ENCODE measurements at regions not wholly inside any gene's neighbourhood (a gene's known extent, or its start where the extent isn't known, plus 50 kb on each side); places are given as distances from the start of the nearest gene placed in this dataset.
A peak's percentile ranks its signal among the peaks of the same experiment; 100 is the strongest.
"Not testable (repeated sequence)": the region's sequence is repeated elsewhere in the genome, so short reads cannot be mapped to it uniquely, and the experiment has no call there.

DNA sequence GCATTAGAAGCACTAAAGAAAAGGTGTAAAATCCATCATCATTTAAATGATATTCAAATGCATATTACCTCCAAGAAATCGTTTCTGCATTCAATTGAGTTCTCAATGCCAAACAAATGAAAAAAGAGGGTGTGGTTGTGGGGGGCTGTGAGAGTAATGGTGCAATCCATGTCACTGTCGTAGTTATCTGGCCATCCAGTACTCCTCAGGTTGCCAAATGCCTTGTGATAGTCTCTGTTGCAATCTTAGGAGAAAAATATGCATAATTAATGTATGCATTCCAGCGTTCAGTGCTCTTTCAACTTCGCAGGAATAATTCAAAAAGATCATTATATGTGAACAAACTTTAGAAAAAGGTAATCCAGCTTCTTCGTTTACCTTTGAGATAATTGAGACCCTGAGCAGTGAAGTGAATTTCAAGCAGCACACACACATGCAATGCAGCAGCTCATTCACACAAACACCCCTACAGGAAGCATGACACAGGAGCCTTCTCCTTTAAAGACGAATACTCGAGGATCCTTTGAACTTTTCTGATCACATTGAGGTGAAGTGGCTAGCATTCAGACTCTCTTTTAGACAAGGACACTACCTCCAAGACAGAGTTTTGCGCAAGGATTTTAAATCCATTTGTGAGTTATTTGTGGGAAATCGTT, 73.4 kb downstream of the OR13A1 start:
- no peaks in the 10 kb centered on the region for H3K36me3 ChIP-seq
- no peaks in the 10 kb centered on the region for H3K27me3 ChIP-seq
- intact Hi-C loops (cut with DNase I; ENCODE audit: low total_unique reads) (no loop called here), in situ Hi-C loops (cut with MboI; ENCODE audit: low pct_ligation_motif_present in 1 of 4, low pct_unique_long_range_greater_than_20kb in 1 of 4, low sequenced_read_pairs in 3 of 4) (loop anchor here in 1 of 4 donors (25.0 kb wide), 1 partner anchor 420 kb away; the partner anchor contains the start of gene ZFAND4)
- no peaks in the 10 kb centered on the region for H3K9me3 ChIP-seq
- no peaks in the 10 kb centered on the region for H3K4me1 ChIP-seq
- no peak overlapping the region for H3K4me3 ChIP-seq
- TF ChIP-seq EP300 (IDR thresholded peaks at IDR 0.05; ENCODE audit: low read depth) (no peak), POLR2A (IDR thresholded peaks at IDR 0.05) (no peak), POLR2AphosphoS5 (IDR thresholded peaks at IDR 0.05) (no peak)
- TF ChIP-seq, protein P1, sequence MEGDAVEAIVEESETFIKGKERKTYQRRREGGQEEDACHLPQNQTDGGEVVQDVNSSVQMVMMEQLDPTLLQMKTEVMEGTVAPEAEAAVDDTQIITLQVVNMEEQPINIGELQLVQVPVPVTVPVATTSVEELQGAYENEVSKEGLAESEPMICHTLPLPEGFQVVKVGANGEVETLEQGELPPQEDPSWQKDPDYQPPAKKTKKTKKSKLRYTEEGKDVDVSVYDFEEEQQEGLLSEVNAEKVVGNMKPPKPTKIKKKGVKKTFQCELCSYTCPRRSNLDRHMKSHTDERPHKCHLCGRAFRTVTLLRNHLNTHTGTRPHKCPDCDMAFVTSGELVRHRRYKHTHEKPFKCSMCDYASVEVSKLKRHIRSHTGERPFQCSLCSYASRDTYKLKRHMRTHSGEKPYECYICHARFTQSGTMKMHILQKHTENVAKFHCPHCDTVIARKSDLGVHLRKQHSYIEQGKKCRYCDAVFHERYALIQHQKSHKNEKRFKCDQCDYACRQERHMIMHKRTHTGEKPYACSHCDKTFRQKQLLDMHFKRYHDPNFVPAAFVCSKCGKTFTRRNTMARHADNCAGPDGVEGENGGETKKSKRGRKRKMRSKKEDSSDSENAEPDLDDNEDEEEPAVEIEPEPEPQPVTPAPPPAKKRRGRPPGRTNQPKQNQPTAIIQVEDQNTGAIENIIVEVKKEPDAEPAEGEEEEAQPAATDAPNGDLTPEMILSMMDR (IDR thresholded peaks at IDR 0.05): no peak
- no peak for DNase-seq
- H3K27ac ChIP-seq: no peak overlapping the region
- WGBS, 2 donors (ENCODE audit: low coverage in 1 of 2): 44 to 49% methylated on average over 8 to 9 of the region's 9 CpGs

DNA sequence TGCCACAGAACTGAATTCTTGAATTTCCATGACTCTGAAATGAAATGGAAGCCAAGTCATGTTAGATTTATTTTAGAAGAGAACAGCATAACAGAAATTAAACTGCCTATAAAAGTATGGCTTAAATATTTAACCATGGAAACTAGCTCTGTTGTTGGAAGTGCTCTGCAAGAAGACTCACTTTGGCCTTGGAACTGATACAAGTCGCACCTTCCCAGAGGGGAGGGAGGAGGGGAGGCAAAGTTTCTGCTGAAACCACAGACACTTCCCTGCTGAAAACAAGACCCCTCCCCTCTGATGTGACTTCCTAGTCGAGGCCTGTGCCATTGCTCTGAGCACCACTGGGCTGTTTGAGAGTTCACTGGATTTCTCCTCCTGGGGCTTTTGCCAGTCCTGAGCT, 72.1 kb downstream of the OR13A1 start:
- H3K4me1 ChIP-seq: no peaks in the 10 kb centered on the region
- 52% methylated on average over 2 of the region's 2 CpGs; no CpG with 5 or more reads in 1 of the 2 donors for WGBS, 2 donors (ENCODE audit: low coverage in 1 of 2)
- no peak for TF ChIP-seq EP300 (IDR thresholded peaks at IDR 0.05; ENCODE audit: low read depth)
- TF ChIP-seq POLR2A (IDR thresholded peaks at IDR 0.05): no peak
- TF ChIP-seq POLR2AphosphoS5 (IDR thresholded peaks at IDR 0.05): no peak
- TF ChIP-seq, protein P1 (IDR thresholded peaks at IDR 0.05): no peak
- no peaks in the 10 kb centered on the region for H3K27me3 ChIP-seq
- H3K36me3 ChIP-seq: no peaks in the 10 kb centered on the region
- intact Hi-C loops (cut with DNase I; ENCODE audit: low total_unique reads) (no loop called here), in situ Hi-C loops (cut with MboI; ENCODE audit: low pct_ligation_motif_present in 1 of 4, low pct_unique_long_range_greater_than_20kb in 1 of 4, low sequenced_read_pairs in 3 of 4) (loop anchor here in 1 of 4 donors (25.0 kb wide), 1 partner anchor 419 kb away; the partner anchor contains the start of gene ZFAND4)
- H3K4me3 ChIP-seq: no peak overlapping the region
- H3K27ac ChIP-seq: no peak overlapping the region
- H3K9me3 ChIP-seq: no peaks in the 10 kb centered on the region
- no peak for DNase-seq

DNA sequence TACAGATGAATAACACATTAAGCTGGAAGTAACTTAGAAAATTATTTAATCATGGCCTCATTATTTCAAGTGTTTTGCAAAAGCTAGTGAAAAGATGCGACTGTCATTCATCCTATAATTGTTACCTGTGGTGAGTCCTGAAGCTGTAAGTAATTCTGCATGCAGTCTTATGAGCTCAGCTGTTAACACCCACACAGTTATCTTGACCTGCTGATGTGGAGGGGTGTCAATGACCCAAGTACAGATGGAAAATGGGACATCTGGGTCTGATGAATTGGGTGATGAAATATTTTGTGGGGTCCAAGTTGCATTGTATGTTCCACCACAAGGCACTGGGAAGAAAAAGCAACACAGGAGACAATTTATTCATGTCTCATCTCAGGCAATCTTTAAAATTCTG, 68.9 kb downstream of the OR13A1 start:
- in situ Hi-C loops (cut with MboI; ENCODE audit: low pct_ligation_motif_present in 1 of 4, low pct_unique_long_range_greater_than_20kb in 1 of 4, low sequenced_read_pairs in 3 of 4) (loop anchor here in 1 of 4 donors (25.0 kb wide), 1 partner anchor 416 kb away; the partner anchor contains the start of gene ZFAND4), intact Hi-C loops (cut with DNase I; ENCODE audit: low total_unique reads) (no loop called here)
- no peaks in the 10 kb centered on the region for H3K9me3 ChIP-seq
- H3K4me3 ChIP-seq: no peak overlapping the region
- no peak for DNase-seq
- TF ChIP-seq POLR2AphosphoS5 (IDR thresholded peaks at IDR 0.05) (no peak), EP300 (IDR thresholded peaks at IDR 0.05; ENCODE audit: low read depth) (no peak), POLR2A (IDR thresholded peaks at IDR 0.05) (no peak)
- TF ChIP-seq, protein P1 (IDR thresholded peaks at IDR 0.05): no peak
- no peaks in the 10 kb centered on the region for H3K36me3 ChIP-seq
- WGBS, 2 donors (ENCODE audit: low coverage in 1 of 2): 80% methylated on average over 1 of the region's 1 CpG; no CpG with 5 or more reads in 1 of the 2 donors
- H3K27me3 ChIP-seq: no peaks in the 10 kb centered on the region
- peaks cover 0 to 3% (median 0%) of the 10 kb centered on the region in 4 donors for H3K4me1 ChIP-seq
- H3K27ac ChIP-seq: no peak overlapping the region

DNA sequence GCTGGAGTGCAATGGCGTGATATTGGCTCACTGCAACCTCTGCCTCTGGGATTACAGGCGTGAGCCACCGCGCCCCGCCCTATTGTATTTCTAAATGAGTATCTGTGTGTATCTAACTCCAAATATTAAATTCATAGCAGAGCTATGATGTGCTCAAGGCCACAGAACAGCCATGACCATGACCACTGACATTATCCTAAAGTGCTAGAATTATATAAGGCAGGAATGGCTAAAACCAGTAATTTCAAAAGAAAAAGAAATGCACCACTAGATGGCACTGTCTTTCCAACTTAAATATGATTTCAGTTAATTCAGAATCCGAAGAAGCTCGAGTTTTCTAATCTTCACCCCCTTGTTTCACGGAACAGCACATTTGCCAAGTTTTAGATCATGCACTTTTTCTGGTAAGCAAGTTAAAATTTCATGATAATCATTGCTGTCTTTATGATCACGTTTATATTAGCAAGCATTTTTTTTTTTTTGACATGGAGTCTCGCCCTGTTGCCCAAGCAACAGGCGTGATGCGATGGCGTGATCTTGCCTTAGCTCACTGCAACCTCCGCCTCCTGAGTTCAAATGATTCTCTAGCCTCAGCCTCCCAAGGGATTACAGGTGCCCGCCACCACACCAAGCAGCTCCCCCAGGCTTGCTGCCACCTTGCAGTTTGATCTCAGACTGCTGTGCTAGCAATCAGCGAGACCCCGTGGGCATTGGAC, 65.3 kb downstream of the OR13A1 start:
- no peak for DNase-seq

DNA sequence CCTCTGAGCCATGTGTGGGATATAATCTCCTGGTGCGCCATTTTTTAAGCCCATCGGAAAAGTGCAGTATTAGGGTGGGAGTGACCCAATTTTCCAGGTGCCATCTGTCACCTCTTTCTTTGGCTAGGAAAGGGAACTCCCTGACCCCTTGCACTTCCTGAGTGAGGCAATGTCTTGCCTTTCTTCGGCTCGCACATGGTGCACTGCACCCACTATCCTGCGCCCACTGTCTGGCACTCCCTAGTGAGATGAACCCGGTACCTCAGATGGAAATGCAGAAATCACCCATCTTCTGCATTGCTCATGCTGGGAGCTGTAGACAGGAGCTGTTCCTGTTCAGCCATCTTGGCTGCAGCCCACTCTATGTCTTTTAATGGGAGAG, 64.7 kb downstream of the OR13A1 start:
- H3K36me3 ChIP-seq; DNase-seq; H3K4me1 ChIP-seq; H3K27ac ChIP-seq; in situ Hi-C loops (cut with MboI; ENCODE audit: low pct_ligation_motif_present in 1 of 4, low pct_unique_long_range_greater_than_20kb in 1 of 4, low sequenced_read_pairs in 3 of 4); intact Hi-C loops (cut with DNase I; ENCODE audit: low total_unique reads); H3K4me3 ChIP-seq; H3K27me3 ChIP-seq; H3K9me3 ChIP-seq: not testable (repeated sequence)
- 69% methylated on average over 6 of the region's 6 CpGs; no CpG with 5 or more reads in 1 of the 2 donors for WGBS, 2 donors (ENCODE audit: low coverage in 1 of 2)

More for the DNA sequence above, 65.3 kb downstream of the OR13A1 start:
- Histone ChIP-seq H3K27ac (no peak overlapping the region), H3K27me3 (no peaks in the 10 kb centered on the region), H3K9me3 (no peaks in the 10 kb centered on the region), H3K4me3 (peak overlapping the region in 1 of 4 donors; percentile 26), H3K36me3 (no peaks in the 10 kb centered on the region), H3K4me1 (peaks cover 0 to 3% (median 0%) of the 10 kb centered on the region in 4 donors)
- TF ChIP-seq POLR2A (IDR thresholded peaks at IDR 0.05): no peak
- TF ChIP-seq, protein P1 (IDR thresholded peaks at IDR 0.05): peak; percentile 55 to 68 (median 64)
- TF ChIP-seq EP300 (IDR thresholded peaks at IDR 0.05; ENCODE audit: low read depth): no peak
- in situ Hi-C loops (cut with MboI; ENCODE audit: low pct_ligation_motif_present in 1 of 4, low pct_unique_long_range_greater_than_20kb in 1 of 4, low sequenced_read_pairs in 3 of 4) (loop anchor here in 1 of 4 donors (25.0 kb wide), 1 partner anchor 412 kb away; the partner anchor contains the start of gene ZFAND4), intact Hi-C loops (cut with DNase I; ENCODE audit: low total_unique reads) (no loop called here)
- 16 to 45% methylated on average over 6 to 17 of the region's 17 CpGs for WGBS, 2 donors (ENCODE audit: low coverage in 1 of 2)
